ENCODE measurements at regions not wholly inside any gene's neighbourhood (a gene's known extent, or its start where the extent isn't known, plus 50 kb on each side); places are given as distances from the start of the nearest gene placed in this dataset.

GRCh38 chr12:59941461-59941860, 345.6 kb downstream of the SLC16A7 start:
- Mint-ChIP-seq H3K4me3 (no peak overlapping the region), H3K36me3 (ENCODE audit: low read depth) (no peaks in the 10 kb centered on the region), H3K27me3 (no peaks in the 10 kb centered on the region), H3K4me1 (no peaks in the 10 kb centered on the region), H3K27ac (no peak overlapping the region), H3K9me3 (peaks cover 4% of the 10 kb centered on the region)
- ATAC-seq (replicated peaks), result no peak

GRCh38 chr12:59944177-59944576, 348.3 kb downstream of the SLC16A7 start:
- no peaks in the 10 kb centered on the region for H3K4me1 Mint-ChIP-seq
- no peak for ATAC-seq (replicated peaks)
- H3K27ac Mint-ChIP-seq, result no peak overlapping the region
- H3K4me3 Mint-ChIP-seq, result no peak overlapping the region
- peaks cover 3% of the 10 kb centered on the region for H3K9me3 Mint-ChIP-seq
- H3K36me3 Mint-ChIP-seq (ENCODE audit: low read depth), result no peaks in the 10 kb centered on the region
- no peaks in the 10 kb centered on the region for H3K27me3 Mint-ChIP-seq

- H3K36me3 Mint-ChIP-seq (ENCODE audit: low read depth), result no peaks in the 10 kb centered on the region
- peaks cover 6% of the 10 kb centered on the region for H3K9me3 Mint-ChIP-seq
- H3K4me1 Mint-ChIP-seq, result no peaks in the 10 kb centered on the region
- no peaks in the 10 kb centered on the region for H3K27me3 Mint-ChIP-seq
- no peak for ATAC-seq (replicated peaks)
- no peak overlapping the region for H3K27ac Mint-ChIP-seq
- no peak overlapping the region for H3K4me3 Mint-ChIP-seq
Measured at GRCh38 chr12:59946635-59947034, 350.8 kb downstream of the SLC16A7 start.

- no peak overlapping the region for H3K4me3 Mint-ChIP-seq
- H3K27me3 Mint-ChIP-seq, result no peaks in the 10 kb centered on the region
- H3K27ac Mint-ChIP-seq, result no peak overlapping the region
- no peaks in the 10 kb centered on the region for H3K36me3 Mint-ChIP-seq (ENCODE audit: low read depth)
- ATAC-seq (replicated peaks), result no peak
- H3K9me3 Mint-ChIP-seq, result peaks cover 6% of the 10 kb centered on the region
- H3K4me1 Mint-ChIP-seq, result no peaks in the 10 kb centered on the region
Measured at GRCh38 chr12:59963546-59963945, 367.7 kb downstream of the SLC16A7 start.

GRCh38 chr12:59972905-59973304, 377.1 kb downstream of the SLC16A7 start:
- ATAC-seq (replicated peaks), result no peak
- no peak overlapping the region for H3K4me3 Mint-ChIP-seq
- no peak overlapping the region for H3K27ac Mint-ChIP-seq
- no peaks in the 10 kb centered on the region for H3K4me1 Mint-ChIP-seq
- H3K9me3 Mint-ChIP-seq, result no peaks in the 10 kb centered on the region
- no peaks in the 10 kb centered on the region for H3K27me3 Mint-ChIP-seq
- H3K36me3 Mint-ChIP-seq (ENCODE audit: low read depth), result no peaks in the 10 kb centered on the region

GRCh38 chr12:59973515-59973914, 377.7 kb downstream of the SLC16A7 start:
- no peaks in the 10 kb centered on the region for H3K4me1 Mint-ChIP-seq
- no peaks in the 10 kb centered on the region for H3K36me3 Mint-ChIP-seq (ENCODE audit: low read depth)
- no peak for ATAC-seq (replicated peaks)
- H3K4me3 Mint-ChIP-seq, result no peak overlapping the region
- H3K27me3 Mint-ChIP-seq, result no peaks in the 10 kb centered on the region
- H3K9me3 Mint-ChIP-seq, result no peaks in the 10 kb centered on the region
- no peak overlapping the region for H3K27ac Mint-ChIP-seq

GRCh38 chr12:59977779-59978178, 381.9 kb downstream of the SLC16A7 start:
- ATAC-seq (replicated peaks), result no peak
- Mint-ChIP-seq H3K27ac (no peak overlapping the region), H3K4me1 (no peaks in the 10 kb centered on the region), H3K27me3 (no peaks in the 10 kb centered on the region), H3K9me3 (no peaks in the 10 kb centered on the region), H3K4me3 (no peak overlapping the region), H3K36me3 (ENCODE audit: low read depth) (no peaks in the 10 kb centered on the region)

- no peak overlapping the region for H3K27ac Mint-ChIP-seq
Measured at GRCh38 chr12:59980476-59980875, 384.6 kb downstream of the SLC16A7 start.

GRCh38 chr12:59999291-59999690, 403.5 kb downstream of the SLC16A7 start:
- Mint-ChIP-seq H3K36me3 (ENCODE audit: low read depth) (no peaks in the 10 kb centered on the region), H3K27me3 (no peaks in the 10 kb centered on the region), H3K9me3 (no peaks in the 10 kb centered on the region), H3K27ac (no peak overlapping the region), H3K4me1 (no peaks in the 10 kb centered on the region), H3K4me3 (no peak overlapping the region)
- ATAC-seq (replicated peaks), result no peak

More at GRCh38 chr12:59980476-59980875, 384.6 kb downstream of the SLC16A7 start:
- H3K36me3 Mint-ChIP-seq (ENCODE audit: low read depth), result no peaks in the 10 kb centered on the region
- no peaks in the 10 kb centered on the region for H3K27me3 Mint-ChIP-seq
- no peak for ATAC-seq (replicated peaks)
- no peaks in the 10 kb centered on the region for H3K4me1 Mint-ChIP-seq
- H3K9me3 Mint-ChIP-seq, result peaks cover 3% of the 10 kb centered on the region
- no peak overlapping the region for H3K4me3 Mint-ChIP-seq

GRCh38 chr12:60010486-60010885, 414.7 kb downstream of the SLC16A7 start:
- Mint-ChIP-seq H3K36me3 (ENCODE audit: low read depth) (no peaks in the 10 kb centered on the region), H3K4me1 (no peaks in the 10 kb centered on the region), H3K27ac (no peak overlapping the region), H3K9me3 (no peaks in the 10 kb centered on the region), H3K4me3 (no peak overlapping the region), H3K27me3 (no peaks in the 10 kb centered on the region)
- no peak for ATAC-seq (replicated peaks)

- Mint-ChIP-seq H3K27me3 (no peaks in the 10 kb centered on the region), H3K36me3 (ENCODE audit: low read depth) (no peaks in the 10 kb centered on the region), H3K4me3 (no peak overlapping the region), H3K4me1 (no peaks in the 10 kb centered on the region), H3K9me3 (no peaks in the 10 kb centered on the region), H3K27ac (no peak overlapping the region)
- ATAC-seq (replicated peaks), result no peak
Measured at GRCh38 chr12:60012659-60013058, 416.8 kb downstream of the SLC16A7 start.

- Mint-ChIP-seq H3K36me3 (ENCODE audit: low read depth) (no peaks in the 10 kb centered on the region), H3K4me3 (no peak overlapping the region), H3K9me3 (no peaks in the 10 kb centered on the region), H3K27ac (no peak overlapping the region), H3K4me1 (no peaks in the 10 kb centered on the region), H3K27me3 (no peaks in the 10 kb centered on the region)
- no peak for ATAC-seq (replicated peaks)
Measured at GRCh38 chr12:60014436-60014835, 418.6 kb downstream of the SLC16A7 start.

GRCh38 chr12:60020068-60020467, 424.2 kb downstream of the SLC16A7 start:
- Mint-ChIP-seq H3K27me3 (no peaks in the 10 kb centered on the region), H3K4me1 (no peaks in the 10 kb centered on the region), H3K9me3 (no peaks in the 10 kb centered on the region), H3K27ac (no peak overlapping the region), H3K36me3 (ENCODE audit: low read depth) (no peaks in the 10 kb centered on the region), H3K4me3 (no peak overlapping the region)
- no peak for ATAC-seq (replicated peaks)

GRCh38 chr12:60021235-60021634, 425.4 kb downstream of the SLC16A7 start:
- no peak overlapping the region for H3K27ac Mint-ChIP-seq
- H3K27me3 Mint-ChIP-seq, result no peaks in the 10 kb centered on the region
- no peaks in the 10 kb centered on the region for H3K9me3 Mint-ChIP-seq
- no peak for ATAC-seq (replicated peaks)
- no peak overlapping the region for H3K4me3 Mint-ChIP-seq
- H3K4me1 Mint-ChIP-seq, result no peaks in the 10 kb centered on the region
- H3K36me3 Mint-ChIP-seq (ENCODE audit: low read depth), result no peaks in the 10 kb centered on the region

GRCh38 chr12:60027266-60027665, 431.4 kb downstream of the SLC16A7 start:
- no peak for ATAC-seq (replicated peaks)
- no peaks in the 10 kb centered on the region for H3K9me3 Mint-ChIP-seq
- no peak overlapping the region for H3K27ac Mint-ChIP-seq
- no peak overlapping the region for H3K4me3 Mint-ChIP-seq
- H3K4me1 Mint-ChIP-seq, result no peaks in the 10 kb centered on the region
- H3K27me3 Mint-ChIP-seq, result no peaks in the 10 kb centered on the region
- H3K36me3 Mint-ChIP-seq (ENCODE audit: low read depth), result no peaks in the 10 kb centered on the region

- H3K9me3 Mint-ChIP-seq, result peaks cover 4% of the 10 kb centered on the region
- H3K27ac Mint-ChIP-seq, result no peak overlapping the region
- no peak overlapping the region for H3K4me3 Mint-ChIP-seq
- no peaks in the 10 kb centered on the region for H3K4me1 Mint-ChIP-seq
- ATAC-seq (replicated peaks), result no peak
- no peaks in the 10 kb centered on the region for H3K36me3 Mint-ChIP-seq (ENCODE audit: low read depth)
- H3K27me3 Mint-ChIP-seq, result no peaks in the 10 kb centered on the region
Measured at GRCh38 chr12:60034147-60034546, 438.3 kb downstream of the SLC16A7 start.

All from activated T-helper 17 cell treated with anti-CD3 and anti-CD28 coated beads, Interleukin-2, amount 50 U/mL, for 72 hours (primary cell).